HG02981 (cell line): ENCODE measurements at regions not wholly inside any gene's neighbourhood (a gene's known extent, or its start where the extent isn't known, plus 50 kb on each side); places are given as distances from the start of the nearest gene placed in this dataset.

Source experiments
- ATAC-seq: cut with Tn5 transposase; IDR thresholded peaks from one replicate; pipeline ENCODE4 v1.9.1; 2021; ENCODE audit warnings: mild to moderate bottlenecking, moderate library complexity; ENCODE audit not compliant: unreplicated experiment

DNA sequence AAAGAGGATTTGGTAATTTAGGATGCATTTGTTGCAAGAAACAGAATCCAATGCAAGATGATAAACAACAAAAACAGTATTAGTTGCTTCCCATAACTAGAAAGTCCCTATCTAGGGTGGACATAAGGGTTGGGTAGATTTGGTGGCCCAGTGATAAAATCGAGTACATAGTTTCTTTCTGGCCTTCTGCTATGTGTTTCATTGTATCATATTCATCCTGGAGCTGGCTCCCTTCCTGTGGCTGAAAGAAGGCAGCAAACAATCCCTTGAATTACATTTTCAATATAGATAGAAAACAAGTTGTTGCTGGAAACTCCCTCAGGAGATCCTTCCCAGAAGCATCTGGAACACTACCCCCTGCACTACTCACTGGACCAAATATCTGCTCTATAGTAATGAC, 135.1 kb downstream of the ID4 start:
- ATAC-seq = no peak

DNA sequence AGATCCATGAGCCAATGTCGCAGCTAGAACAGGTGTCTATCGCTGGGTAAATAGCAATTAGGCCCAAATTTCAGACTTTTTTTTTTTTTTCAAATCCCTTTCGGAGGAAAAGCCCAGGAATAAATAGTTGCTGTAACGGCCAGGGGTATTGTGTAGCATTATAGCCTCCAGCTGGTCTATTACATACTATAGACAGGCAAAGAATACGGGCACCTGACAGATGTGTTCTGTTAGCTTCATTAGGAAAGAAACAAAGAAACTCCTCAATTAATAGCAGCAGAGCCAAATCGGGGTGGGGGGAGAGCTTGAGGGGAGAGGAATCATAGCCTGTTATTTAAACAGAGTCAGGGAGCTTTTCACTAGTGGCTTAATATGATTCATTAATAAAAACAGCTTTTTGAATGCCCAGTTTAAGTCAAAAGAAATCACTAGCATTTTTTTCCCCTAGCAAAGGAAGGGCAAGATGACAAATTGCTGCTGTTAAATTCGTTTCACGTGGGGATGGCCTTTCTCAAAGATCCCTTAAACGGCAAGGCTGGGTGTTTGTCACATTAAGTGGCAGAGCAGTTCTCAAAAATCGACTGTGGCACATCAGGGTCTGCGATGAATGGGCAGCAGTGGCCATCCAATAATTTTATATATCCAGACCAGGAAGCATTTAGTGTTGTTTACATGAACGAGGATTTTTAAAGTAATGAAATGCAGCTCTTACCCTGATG, 139.4 kb downstream of the ID4 start:
- no peak for ATAC-seq

DNA sequence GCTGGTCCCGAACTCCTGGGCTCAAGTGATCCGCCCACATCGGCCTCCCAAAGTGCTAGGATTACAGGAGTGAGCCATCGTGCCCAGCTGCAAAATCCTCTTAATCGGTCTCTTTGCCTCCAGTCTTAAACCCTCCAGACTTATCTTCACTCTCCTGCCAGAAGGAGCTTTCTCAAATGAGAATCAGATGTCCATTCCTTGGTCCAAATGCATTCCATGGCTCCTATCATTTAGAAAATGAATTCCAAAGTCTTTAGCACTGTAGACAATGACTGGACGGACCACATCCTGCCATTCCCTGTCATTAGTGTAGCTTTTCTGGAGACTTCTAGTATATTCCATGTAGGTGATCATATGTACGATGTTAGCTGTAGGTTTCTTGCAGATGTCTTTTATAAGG, 141.9 kb downstream of the ID4 start:
- ATAC-seq = no peak

DNA sequence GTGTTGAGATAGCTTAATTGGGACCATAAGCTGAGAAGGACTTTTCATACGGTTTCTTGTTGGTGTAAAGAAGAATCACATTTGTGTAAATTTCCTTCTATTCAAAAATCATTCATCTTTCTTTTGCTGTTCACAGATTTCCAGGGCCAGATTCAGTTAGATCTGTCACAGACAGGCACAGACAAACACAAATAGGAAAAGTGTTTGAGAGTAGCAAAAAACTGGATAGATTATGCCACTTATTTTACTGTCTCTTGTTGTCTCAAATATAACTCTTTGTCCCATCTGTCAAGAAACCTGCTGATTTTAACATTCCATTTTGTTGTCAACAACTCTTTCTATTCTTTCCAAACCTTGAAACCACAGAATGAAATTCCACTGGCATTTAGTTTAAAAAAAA, 142.8 kb downstream of the ID4 start:
- ATAC-seq = no peak

DNA sequence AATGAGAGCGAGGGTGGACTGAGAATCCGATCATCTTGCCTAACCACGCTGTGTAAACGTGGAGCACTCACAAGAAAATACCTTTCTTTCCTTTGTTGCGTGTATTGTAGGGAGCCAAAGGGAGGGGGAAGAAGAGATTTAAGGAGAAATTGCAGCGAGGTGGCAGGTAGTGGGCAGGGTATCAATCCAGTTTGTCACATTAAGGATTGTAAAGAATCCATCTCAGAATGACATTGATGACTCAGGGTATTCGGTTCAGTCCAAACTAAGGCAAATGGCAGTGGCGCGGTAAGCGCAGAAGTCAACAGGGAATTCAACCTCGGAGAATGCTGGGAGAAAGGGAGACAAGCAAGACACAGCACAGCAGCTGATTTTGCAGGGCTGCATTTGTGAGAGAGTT, 146.2 kb downstream of the ID4 start:
- ATAC-seq = no peak

DNA sequence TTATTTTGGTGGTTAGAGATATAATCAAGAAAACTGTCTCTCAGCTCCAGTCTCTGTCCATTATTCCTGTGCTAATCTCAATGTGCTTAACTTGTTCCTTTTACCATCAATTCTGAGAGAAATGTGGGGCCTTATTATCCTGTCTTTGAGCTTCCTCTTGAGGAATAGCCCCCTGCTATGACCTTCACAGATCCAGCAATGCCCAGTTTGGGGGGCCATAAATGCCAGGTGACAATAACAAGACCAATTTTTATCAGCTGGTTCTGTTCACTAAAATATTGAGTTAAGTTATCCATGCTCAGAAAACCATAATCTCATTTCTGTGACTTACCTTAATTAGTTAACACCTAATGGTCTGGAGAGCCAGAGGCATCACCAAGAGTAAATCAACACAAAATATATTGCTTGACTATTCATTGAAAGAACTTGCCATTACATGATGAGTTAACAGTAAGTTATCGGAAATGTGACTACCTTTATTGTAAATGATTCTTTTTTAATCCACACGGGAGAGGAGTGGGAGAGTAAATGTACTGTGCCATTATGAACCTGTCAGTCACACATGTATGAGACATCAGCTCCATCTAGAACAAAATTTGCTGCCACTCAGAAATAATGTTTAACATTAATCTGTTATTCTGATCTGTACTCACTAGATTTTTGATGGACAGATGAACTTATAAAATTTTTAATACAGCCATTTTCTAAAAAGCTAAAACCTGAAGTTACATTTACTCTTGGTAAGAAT, 149.7 kb downstream of the ID4 start:
- no peak for ATAC-seq

DNA sequence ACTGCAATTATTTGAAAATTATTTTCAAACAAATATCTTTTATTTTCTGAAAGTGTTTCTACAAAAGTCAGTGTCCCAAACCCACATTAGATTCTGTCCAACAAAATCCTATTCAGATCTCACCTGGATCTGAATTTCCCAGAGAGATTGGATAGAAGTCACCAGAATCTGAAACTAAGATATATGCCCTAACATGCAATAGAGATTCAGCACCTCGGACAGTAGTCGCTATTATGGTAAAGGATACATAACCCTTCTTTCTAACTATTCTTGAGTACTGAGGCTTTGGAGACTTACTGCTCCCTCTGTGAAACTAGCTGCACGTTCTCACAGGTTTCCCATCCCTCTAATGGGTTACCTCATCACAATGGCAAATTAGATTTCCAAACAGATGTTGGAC, 151.4 kb downstream of the ID4 start:
- no peak for ATAC-seq

DNA sequence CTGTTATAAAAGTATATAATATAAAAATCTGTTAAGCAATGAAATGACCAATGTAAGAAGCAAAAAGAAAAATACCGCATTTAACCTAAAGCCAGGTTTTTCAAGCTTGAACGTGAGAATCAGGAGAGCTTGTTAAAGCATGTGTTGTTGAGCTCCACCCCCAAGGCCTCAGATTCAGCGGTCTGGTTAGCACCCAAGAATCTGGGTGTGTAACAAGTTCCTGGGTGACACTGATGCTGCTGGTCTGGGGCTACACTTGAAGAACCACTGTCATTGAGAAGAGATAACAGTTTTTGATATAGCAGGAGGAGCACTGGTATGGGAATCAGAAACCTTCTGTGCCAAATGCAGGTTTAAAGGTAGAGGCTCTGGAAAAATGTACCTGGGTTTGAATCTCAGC, 154.0 kb downstream of the ID4 start:
- no peak for ATAC-seq

DNA sequence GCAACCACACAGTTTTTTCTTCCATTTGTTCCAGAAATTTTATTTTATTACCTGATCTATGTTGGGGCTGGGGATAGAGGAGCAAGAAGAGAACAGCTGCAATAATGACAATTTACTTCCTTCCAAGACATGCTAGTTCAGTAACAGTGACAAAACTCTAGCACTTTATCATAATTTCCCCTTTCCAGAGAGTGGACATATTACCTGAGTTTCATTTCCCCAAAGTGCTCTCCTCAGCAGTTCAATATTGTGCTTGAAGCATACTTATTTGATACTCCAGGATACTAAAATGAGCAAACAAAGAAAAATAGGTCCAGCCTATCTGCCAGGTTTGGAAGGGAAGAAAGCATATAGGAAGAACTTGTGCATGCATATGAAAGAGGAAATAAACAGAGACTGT, 157.7 kb downstream of the ID4 start:
- no peak for ATAC-seq

DNA sequence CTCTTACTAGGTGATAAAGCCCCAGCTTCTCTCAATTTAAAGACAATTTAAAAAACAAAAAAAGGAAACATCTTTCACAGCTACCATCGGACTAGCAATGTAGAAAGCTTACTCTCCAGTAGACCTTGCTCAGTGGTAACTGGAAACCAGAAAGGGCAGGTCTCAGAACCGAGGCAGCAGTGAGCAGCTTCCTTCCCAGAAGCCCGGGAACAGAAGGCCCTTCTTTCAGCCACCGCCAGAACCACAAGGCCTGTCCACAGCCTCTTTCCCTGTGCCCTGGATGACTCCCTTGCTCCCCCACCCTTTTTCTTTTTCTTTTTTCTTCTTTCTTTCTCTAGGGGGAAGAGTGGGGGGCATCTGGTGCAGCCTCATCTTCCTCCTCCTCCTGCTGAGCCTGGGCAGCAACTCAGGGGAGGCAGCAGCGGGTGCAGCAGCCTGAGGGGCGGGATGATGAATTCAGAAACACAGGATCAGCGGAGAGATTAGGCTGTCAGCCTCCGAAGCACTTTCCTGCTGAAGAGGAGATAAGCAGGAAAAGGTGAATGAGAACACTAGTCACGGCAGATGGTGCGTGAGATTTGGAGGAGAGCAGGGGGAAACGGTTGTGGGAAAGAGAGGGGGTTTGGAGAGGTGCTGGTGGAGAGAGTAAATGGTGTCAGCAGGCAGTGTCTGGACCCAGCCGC, 158.5 kb downstream of the ID4 start:
- ATAC-seq = no peak

DNA sequence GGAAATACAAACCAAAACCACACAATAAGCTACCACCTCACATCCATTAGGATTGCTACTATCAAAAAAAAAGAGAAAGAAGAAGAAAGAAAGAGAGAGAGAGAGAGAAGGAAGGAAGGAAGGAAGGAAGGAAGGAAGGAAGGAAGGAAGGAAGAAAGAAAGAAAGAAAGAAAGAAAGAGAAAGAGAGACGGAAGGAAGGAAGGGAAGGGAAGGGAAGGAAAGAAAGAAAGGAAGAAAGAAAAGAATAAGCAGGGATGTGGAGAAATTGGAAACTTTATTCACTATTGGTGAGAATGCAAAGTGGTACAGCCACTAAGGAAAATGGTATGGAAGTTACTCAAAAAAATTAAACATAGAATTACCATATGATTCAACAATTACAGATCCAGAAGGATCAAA, 159.9 kb downstream of the ID4 start:
- ATAC-seq = no peak

DNA sequence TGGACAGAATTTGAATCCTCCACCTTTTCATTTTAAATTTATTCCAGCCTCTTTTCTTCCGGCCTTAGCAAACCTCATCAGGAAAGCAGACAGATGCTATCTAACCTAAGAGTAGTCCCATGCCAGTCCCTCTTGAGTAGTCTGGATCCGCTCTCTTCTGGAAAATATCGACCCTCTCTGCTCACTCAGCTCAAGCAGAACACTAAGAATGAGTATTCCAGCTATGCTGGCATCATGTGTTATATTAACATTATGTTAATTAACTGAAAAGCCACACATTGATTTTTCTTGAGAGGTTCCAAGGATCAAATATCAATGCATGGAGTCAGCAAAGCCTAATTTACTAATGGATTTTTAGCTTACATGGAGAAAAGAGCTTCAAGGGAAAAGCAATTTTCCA, 161.4 kb downstream of the ID4 start:
- ATAC-seq = no peak

DNA sequence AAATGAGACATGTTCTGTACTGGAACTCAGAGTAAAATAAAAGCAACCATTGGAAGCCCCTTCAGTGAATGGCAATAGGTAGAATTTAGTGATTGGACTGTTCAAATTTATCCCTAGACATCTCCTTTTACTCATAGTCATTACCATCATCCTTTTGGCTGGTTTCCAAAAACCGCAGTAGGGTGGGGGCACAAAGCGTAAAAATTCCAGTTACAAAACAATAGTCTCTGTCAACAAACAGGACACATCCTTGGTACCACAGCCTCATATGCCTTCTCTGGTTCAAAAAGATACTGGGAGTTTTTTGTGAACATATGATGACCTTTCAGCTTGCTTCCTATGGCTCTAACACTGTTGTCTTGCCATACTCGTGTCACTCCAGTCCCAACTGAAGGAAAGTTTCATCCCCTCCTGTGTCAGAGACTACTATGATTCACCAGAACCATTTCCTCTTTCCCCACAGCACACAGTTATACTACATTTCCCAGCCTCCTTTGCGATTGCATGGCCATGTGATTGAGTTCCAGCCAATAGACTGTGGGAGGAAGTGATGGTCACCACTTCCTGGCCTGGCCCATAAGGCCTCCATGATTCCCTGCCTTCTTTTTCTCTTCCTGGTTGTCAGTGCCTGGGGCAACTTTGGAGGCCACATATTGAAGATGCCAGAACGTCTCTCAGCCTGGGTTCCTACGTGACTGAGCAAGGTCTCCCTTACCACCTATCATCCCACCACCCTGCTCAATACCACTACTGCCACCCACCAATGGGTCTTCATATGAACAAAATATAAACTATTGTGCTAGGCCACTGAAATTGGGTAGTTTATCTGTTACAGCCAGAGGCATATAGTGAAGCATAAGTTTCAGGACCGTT, 162.4 kb downstream of the ID4 start:
- ATAC-seq = peak; percentile 88

DNA sequence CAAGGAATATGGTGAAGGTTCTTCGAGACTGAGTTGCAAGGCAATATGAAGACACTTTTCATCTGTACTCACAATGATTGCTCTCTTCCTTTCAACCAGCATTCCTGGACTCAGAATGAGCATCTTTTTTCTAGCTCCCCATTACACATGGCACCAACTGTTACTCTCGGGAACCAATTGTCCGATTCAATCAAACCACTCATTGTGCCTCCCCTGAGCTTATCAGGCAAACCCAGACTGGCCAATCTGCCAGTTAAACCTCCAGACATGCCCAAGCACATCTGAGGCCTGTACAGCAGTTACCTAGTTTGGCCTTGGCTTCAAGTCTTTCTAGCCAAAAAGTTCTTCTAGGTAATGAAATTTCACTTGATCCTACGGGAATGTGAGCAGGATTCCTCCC, 164.1 kb downstream of the ID4 start:
- no peak for ATAC-seq

DNA sequence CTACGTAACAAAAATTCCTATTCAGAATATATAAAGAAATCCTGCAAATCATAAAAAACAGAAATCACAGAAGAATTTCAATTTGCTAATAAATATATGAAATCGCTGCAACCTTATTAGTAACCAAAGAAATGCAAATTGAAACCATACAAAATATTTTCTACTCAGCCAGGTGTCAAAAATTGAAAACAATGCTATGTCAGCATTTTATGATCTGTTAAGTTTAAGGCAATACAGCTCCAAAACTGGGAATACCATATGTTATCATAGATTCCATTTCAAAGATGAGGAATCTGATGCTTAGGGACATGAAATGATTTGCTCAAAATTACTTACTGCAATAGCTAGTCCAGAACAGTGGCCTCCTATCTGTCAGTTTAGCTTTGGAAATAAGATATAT, 168.9 kb downstream of the ID4 start:
- no peak for ATAC-seq

DNA sequence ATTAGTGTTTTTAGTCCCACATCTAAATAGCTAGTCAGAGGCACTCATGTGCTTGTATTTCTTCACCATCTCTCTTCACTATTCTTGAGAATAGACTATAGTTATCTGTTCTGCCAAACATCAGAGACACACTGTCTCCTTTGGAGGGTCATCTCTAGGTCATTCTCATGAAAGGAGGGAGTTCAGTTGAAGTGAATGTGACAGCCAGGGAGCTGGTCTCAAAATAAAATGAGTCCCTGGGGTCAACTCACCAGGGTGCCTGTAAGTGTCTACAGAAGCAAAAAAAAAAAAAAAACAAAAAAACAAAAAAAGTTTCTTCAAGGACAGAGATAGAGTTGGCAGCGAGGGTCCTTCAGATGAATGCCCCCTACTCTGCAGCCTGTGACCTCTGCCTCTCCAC, 171.0 kb downstream of the ID4 start:
- ATAC-seq = no peak

DNA sequence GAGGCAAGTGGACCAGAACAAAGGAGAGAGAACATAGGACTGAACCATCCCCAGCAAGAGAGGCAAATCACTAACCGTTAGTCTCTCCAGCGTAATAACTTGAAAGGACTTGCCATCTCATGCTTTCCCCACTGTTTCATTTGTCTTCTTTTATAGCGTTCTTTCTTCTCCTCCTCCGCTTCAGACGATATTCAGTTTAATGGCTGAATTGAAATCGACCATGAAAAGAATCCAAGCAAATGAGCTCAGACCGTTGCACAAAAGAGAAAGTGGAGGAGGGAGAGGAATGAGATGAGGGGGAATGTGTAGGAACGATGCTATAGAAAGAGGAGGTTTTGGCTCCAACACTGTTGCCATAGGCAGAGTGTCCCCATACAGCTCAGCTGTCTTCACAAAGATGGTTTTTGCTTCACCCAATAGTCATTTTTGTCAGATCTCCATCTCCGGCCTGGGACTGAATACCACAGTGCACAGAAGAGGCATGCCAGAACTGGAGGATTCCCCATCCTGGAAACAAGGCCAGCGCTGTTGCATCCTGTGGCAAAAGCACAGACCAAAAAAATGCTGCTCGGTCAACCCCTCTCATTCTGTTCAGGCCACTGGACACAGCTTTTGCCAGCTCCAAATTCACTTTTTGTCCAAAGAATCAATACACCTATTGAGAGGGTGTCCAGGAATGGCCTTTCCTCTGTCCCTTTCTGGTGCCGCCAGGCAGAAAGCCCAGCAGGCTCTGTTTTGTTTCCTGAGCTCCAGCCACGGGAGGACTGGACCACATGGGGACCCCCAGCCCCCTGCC, 176.1 kb downstream of the ID4 start:
- no peak for ATAC-seq

DNA sequence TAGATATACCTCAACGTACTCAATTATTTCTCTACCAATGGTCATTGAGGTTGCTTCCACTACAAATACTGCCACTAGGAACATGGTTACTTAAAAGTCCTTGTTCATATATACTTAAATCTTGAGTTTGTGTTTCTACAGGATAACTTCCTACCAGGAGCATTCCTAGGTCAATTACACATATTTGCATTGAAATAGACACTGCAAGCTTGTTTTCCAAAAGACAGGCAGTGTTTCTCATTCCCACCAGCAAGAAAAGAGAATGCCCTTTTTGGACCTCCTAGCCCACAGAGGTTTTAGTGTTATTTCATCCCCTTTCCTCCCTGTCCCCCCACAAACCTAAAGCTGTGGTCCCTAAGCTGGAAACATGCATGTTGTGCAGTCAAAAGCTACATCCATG, 177.3 kb downstream of the ID4 start:
- no peak for ATAC-seq

DNA sequence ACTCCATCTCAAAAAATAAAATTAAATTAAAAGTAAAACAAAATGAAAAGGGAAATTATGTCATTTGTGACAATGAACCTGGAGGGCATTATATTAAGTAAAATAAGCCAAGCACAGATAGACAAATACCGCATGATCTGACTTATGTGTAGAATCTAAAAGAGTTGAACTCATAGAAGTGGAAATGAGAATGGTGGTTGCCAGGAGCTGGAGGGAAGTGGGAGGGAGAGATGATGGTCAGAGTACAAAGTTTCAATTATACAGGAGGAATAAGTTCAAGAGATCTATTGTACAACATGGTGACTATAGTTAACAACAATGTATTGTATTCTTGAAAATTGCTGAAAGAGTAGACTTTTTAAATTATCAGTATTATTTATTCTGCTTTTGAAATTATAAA, 183.4 kb downstream of the ID4 start:
- ATAC-seq = no peak

DNA sequence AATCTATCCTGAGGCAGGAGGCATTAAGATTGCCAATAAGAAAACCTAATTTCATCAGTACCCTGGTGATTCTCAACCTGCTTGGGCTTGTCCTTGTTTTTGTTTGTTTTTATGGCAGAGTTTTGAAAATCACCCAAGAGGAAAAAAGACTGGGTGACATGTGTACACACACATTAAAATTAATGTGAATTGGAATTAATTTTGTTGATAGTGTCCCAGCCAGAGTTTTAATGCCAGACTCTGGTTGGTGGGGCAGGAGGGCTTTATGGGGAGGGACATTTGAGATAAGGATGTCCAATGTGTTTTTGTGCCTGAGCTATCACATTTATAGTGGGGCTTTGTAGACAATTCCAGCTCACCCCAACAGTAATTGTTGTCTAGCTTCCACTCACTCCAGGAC, 184.6 kb downstream of the ID4 start:
- ATAC-seq = no peak
